ENCODE measurements at regions not wholly inside any gene's neighbourhood (a gene's known extent, or its start where the extent isn't known, plus 50 kb on each side); places are given as distances from the start of the nearest gene placed in this dataset.

DNA sequence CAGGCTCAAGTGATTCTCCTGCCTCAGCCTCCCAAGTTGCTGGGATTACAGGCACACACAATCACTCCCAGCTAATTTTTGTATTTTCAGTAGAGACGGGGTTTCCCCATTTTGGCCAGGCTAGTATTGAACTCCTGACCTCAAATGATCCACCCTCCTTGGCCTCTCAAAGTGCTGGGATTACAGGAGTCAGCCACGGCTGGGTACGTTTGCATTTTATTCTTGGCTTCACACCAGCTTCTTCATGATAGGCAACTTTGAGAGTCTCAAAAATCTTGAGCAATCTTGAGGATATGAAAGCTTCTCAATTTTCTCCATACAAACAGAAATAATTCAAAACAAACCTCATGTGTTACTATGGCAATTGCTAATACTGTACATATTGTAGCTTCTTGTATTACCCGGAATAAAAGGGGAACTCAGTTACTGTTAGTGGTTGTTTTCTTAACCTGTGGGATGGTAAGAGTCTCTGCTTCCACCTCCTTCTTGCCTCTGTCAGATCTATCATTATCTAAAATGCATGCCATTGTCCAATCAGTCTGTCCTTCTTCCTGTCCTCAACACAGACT is 102.9 kb upstream of the SYT4 start:
- intact Hi-C loops (cut with DNase I, micrococcal nuclease), result no loop called here
- TF ChIP-seq, protein P1, sequence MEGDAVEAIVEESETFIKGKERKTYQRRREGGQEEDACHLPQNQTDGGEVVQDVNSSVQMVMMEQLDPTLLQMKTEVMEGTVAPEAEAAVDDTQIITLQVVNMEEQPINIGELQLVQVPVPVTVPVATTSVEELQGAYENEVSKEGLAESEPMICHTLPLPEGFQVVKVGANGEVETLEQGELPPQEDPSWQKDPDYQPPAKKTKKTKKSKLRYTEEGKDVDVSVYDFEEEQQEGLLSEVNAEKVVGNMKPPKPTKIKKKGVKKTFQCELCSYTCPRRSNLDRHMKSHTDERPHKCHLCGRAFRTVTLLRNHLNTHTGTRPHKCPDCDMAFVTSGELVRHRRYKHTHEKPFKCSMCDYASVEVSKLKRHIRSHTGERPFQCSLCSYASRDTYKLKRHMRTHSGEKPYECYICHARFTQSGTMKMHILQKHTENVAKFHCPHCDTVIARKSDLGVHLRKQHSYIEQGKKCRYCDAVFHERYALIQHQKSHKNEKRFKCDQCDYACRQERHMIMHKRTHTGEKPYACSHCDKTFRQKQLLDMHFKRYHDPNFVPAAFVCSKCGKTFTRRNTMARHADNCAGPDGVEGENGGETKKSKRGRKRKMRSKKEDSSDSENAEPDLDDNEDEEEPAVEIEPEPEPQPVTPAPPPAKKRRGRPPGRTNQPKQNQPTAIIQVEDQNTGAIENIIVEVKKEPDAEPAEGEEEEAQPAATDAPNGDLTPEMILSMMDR (IDR thresholded peaks at IDR 0.05), result no peak
- Mint-ChIP-seq H3K36me3 (ENCODE audit: low read depth) (no peaks in the 10 kb centered on the region), H3K4me3 (no peak overlapping the region), H3K9me3 (peaks cover 18% of the 10 kb centered on the region), H3K27ac (no peak overlapping the region), H3K4me1 (ENCODE audit: low read depth) (no peaks in the 10 kb centered on the region), H3K27me3 (no peaks in the 10 kb centered on the region)
- ChIA-PET POLR2A (no interaction called here), CTCF (no interaction called here)
- DNase-seq (no peak), ATAC-seq (ENCODE audit: poor library complexity) (no peak)
- no peaks in the 10 kb centered on the region for H3K9me3 ChIP-seq (ENCODE audit: control insufficient read depth in 1 of 2, insufficient read depth in 1 of 2, low read length in 2 of 2)
- H3K36me3 ChIP-seq (ENCODE audit: insufficient read depth, low read length), result no peaks in the 10 kb centered on the region
- no peak overlapping the region for H3K4me3 ChIP-seq (ENCODE audit: low read length)
- no peaks in the 10 kb centered on the region for H3K27me3 ChIP-seq (ENCODE audit: control insufficient read depth in 1 of 2, insufficient read depth in 2 of 2, low read length in 2 of 2)
- no peaks in the 10 kb centered on the region for H3K4me1 ChIP-seq (ENCODE audit: insufficient read depth, low read length)
- no peak overlapping the region for H3K27ac ChIP-seq (ENCODE audit: low read depth in 1 of 2, low read length in 2 of 2)

DNA sequence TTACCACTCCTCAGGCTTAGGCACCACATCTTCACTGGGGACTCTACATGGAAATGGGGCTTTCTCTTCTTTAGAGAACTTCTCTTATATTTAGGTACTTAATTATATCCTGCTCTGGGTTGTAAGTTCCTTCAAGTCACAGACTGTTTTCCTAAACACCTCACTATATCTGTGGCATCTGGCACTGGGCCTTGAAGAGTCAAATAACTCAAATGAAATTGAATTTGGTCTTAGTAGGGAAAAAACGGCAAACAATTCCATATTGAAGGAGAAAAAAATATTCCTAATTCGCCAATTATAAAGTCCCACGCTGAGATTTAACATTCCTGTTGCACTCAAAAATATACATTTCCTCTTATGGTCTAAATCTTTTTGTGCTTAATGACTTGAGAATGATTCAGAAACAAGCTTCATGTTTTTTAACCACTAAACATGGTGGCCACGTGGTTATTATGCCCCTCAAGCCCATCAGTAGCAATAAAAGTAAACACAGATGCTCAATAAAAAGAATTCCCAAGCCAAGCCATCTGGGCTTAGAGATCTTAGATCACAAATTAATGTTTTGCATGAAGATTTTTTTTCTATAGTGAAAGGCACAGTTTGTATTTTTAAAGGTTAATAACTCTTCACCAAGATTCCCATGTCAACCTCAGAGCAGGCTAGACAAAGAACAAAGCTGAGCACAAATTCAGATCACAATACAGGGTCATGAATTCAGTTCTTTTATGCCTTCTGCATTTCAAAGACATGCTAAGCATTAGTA is 105.5 kb upstream of the SYT4 start:
- TF ChIP-seq, protein P1 (IDR thresholded peaks at IDR 0.05), result no peak
- Histone ChIP-seq H3K27me3 (ENCODE audit: control insufficient read depth in 1 of 2, insufficient read depth in 2 of 2, low read length in 2 of 2) (no peaks in the 10 kb centered on the region), H3K36me3 (ENCODE audit: insufficient read depth, low read length) (no peaks in the 10 kb centered on the region), H3K4me3 (ENCODE audit: low read length) (no peak overlapping the region), H3K4me1 (ENCODE audit: insufficient read depth, low read length) (no peaks in the 10 kb centered on the region), H3K27ac (ENCODE audit: low read depth in 1 of 2, low read length in 2 of 2) (no peak overlapping the region), H3K9me3 (ENCODE audit: control insufficient read depth in 1 of 2, insufficient read depth in 1 of 2, low read length in 2 of 2) (no peaks in the 10 kb centered on the region)
- Mint-ChIP-seq H3K4me3 (no peak overlapping the region), H3K36me3 (ENCODE audit: low read depth) (no peaks in the 10 kb centered on the region), H3K27ac (no peak overlapping the region), H3K4me1 (ENCODE audit: low read depth) (no peaks in the 10 kb centered on the region), H3K27me3 (no peaks in the 10 kb centered on the region), H3K9me3 (peaks cover 10% of the 10 kb centered on the region)
- intact Hi-C loops (cut with DNase I, micrococcal nuclease), result no loop called here
- ChIA-PET POLR2A (interaction anchor here (0.6 kb wide), 1 partner anchor 10 kb away, joined by 3 read pairs; no protein-coding TSS in a partner anchor), CTCF (no interaction called here)
- ATAC-seq (ENCODE audit: poor library complexity), result no peak
- DNase-seq, result no peak

DNA sequence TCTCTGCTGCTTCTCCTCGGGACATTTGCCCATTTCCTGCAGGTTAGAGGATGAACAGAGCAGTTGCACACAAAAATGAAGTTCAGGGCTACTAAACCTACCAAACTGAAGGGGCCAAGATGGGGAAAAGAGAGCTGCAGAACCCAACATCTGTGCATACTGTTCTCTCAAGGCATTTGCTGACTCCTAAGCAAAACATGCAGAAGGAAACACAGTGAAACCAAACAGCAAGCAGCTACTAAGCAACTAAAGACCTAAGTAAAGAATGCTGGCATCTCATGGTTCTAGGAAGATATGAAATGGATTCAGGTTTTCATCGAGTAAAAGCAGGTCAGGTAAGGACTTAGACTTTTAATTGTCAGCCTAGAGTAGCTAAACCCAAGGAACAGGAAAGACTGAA is 111.9 kb upstream of the SYT4 start:
- Mint-ChIP-seq H3K36me3 (ENCODE audit: low read depth) (no peaks in the 10 kb centered on the region), H3K9me3 (no peaks in the 10 kb centered on the region), H3K4me3 (no peak overlapping the region), H3K27ac (no peak overlapping the region), H3K4me1 (ENCODE audit: low read depth) (no peaks in the 10 kb centered on the region), H3K27me3 (no peaks in the 10 kb centered on the region)
- intact Hi-C loops (cut with DNase I, micrococcal nuclease), result no loop called here
- ChIA-PET CTCF (no interaction called here), POLR2A (no interaction called here)
- no peak overlapping the region for H3K4me3 ChIP-seq (ENCODE audit: low read length)
- H3K4me1 ChIP-seq (ENCODE audit: insufficient read depth, low read length), result no peaks in the 10 kb centered on the region
- DNase-seq (no peak), ATAC-seq (ENCODE audit: poor library complexity) (no peak)
- H3K9me3 ChIP-seq (ENCODE audit: control insufficient read depth in 1 of 2, insufficient read depth in 1 of 2, low read length in 2 of 2), result no peaks in the 10 kb centered on the region
- TF ChIP-seq, protein P1 (IDR thresholded peaks at IDR 0.05), result no peak
- H3K27ac ChIP-seq (ENCODE audit: low read depth in 1 of 2, low read length in 2 of 2), result no peak overlapping the region
- no peaks in the 10 kb centered on the region for H3K27me3 ChIP-seq (ENCODE audit: control insufficient read depth in 1 of 2, insufficient read depth in 2 of 2, low read length in 2 of 2)
- H3K36me3 ChIP-seq (ENCODE audit: insufficient read depth, low read length), result no peaks in the 10 kb centered on the region
